GM12878 (cell line): ENCODE measurements at regions not wholly inside any gene's neighbourhood (a gene's known extent, or its start where the extent isn't known, plus 50 kb on each side); places are given as distances from the start of the nearest gene placed in this dataset.

Experiments used
- CTCF ChIP-seq, 3 experiments: IDR thresholded peaks in 2 of 3; conservative IDR thresholded peaks in 1 of 3; 2 replicates each; pipeline ENCODE4 v1.5.1; 2011; ENCODE audit warnings: low read depth in 3 of 3, low read length in 3 of 3, mild to moderate bottlenecking in 3 of 3, control low read depth in 2 of 3, moderate library complexity in 2 of 3, inconsistent platforms in 1 of 3, mixed read lengths in 1 of 3; ENCODE audit not compliant: control insufficient read depth in 2 of 3, insufficient read depth in 1 of 3; ENCODE audit errors: extremely low read depth in 1 of 3
- TAF1 ChIP-seq: IDR thresholded peaks from 2 replicates; pipeline ENCODE4 v1.6.1; 2011; ENCODE audit warnings: mild to moderate bottlenecking, low read depth, low read length, borderline replicate concordance
- TCF12 ChIP-seq: IDR thresholded peaks from 2 replicates; pipeline ENCODE4 v1.6.1; 2011; ENCODE audit warnings: low read depth, mild to moderate bottlenecking, low read length

GRCh38 chr18:57961411-57961810, 82.6 kb upstream of the NEDD4L start:
- TF ChIP-seq CTCF (IDR thresholded peaks at IDR 0.05 in 2 of 3, conservative IDR thresholded peaks at IDR 0.05 in 1 of 3; ENCODE audit: control insufficient read depth in 2 of 3, extremely low read depth in 1 of 3, insufficient read depth in 1 of 3, low read depth in 3 of 3, low read length in 3 of 3), result no peak
- no peak for TF ChIP-seq TCF12
- TF ChIP-seq TAF1, result no peak
